ENCODE measurements at regions not wholly inside any gene's neighbourhood (a gene's known extent, or its start where the extent isn't known, plus 50 kb on each side); places are given as distances from the start of the nearest gene placed in this dataset.

- TF ChIP-seq CTCF (conservative IDR thresholded peaks at IDR 0.05; ENCODE audit: low read depth, low read length) (no peak), RFX5 (IDR thresholded peaks at IDR 0.05; ENCODE audit: low read depth, low read length) (no peak), POLR2A (IDR thresholded peaks at IDR 0.05; ENCODE audit: low read depth, low read length) (no peak), BHLHE40 (IDR thresholded peaks at IDR 0.05; ENCODE audit: low read depth, low read length) (no peak), SMC3 (IDR thresholded peaks at IDR 0.05; ENCODE audit: low read depth, low read length) (no peak), RAD21 (IDR thresholded peaks at IDR 0.05; ENCODE audit: low read length) (no peak), FOS (IDR thresholded peaks at IDR 0.05; ENCODE audit: low read depth, low read length) (no peak), CEBPB (IDR thresholded peaks at IDR 0.05; ENCODE audit: low read depth, low read length) (no peak), RCOR1 (IDR thresholded peaks at IDR 0.05; ENCODE audit: insufficient replicate concordance, low read length) (no peak), CHD1 (IDR thresholded peaks at IDR 0.05; ENCODE audit: low read depth, low read length) (no peak)
Observed at GRCh38 chr5:35372482-35372881, 142.2 kb upstream of the PRLR start.

Measured in IMR-90 (cell line).